HCT116 (cell line): ENCODE measurements at regions not wholly inside any gene's neighbourhood (a gene's known extent, or its start where the extent isn't known, plus 50 kb on each side); places are given as distances from the start of the nearest gene placed in this dataset.

Source experiments
- ATAC-seq: fragments of 200-7000 bp; cut with Tn5 transposase; 2 replicates; pipeline ENCODE4 v1.9.1; 2020; ENCODE audit warnings: mild to moderate bottlenecking, moderate library complexity
- BruUV-seq: library from RNA; stranded (reverse); fragments of 400-500 nt; replicated peaks from 2 replicates; lab custom pipeline; 2021; lab: Mats Ljungman, UMichigan
- CTCF ChIA-PET: fragments of 300-600 bp; sonication (Branson Sonifier 250); formaldehyde crosslinking; loops from one replicate; lab custom pipeline; 2021; ENCODE audit warnings: antibody characterized with exemption; lab: Charles Lee
- POLR2A ChIA-PET: fragments of 300-600, 350-600 bp; sonication (Branson Sonifier 250); formaldehyde crosslinking; loops from one replicate; lab custom pipeline; 2021; ENCODE audit warnings: antibody characterized with exemption; lab: Charles Lee
- RAD21 ChIA-PET, 2 experiments: fragments of 300-600 bp; sonication (Branson Sonifier 250); formaldehyde crosslinking; loops; one replicate each; lab custom pipeline; 2023; ENCODE audit warnings: low total read pairs in 2 of 2; ENCODE audit not compliant: uncharacterized antibody in 2 of 2, unreplicated experiment in 2 of 2, low non-redundant PET in 1 of 2; lab: Charles Lee
- DNase-seq: peaks from one replicate; pipeline ENCODE4 v3.0.0-alpha.2; 2010; ENCODE audit warnings: low read depth, low spot score
- H2AFZ ChIP-seq: fragments of 200-600 bp; shearing (Covaris generic), sonication (generic); 2 replicates; pipeline ENCODE4 v1.6.1; 2017; ENCODE audit warnings: low read depth, mixed run types, mixed read lengths, antibody characterized with exemption, low read length; ENCODE audit not compliant: poor library complexity, severe bottlenecking
- H3K27ac ChIP-seq: 2 replicates; pipeline ENCODE4 v1.5.1; 2012; ENCODE audit warnings: low read depth, low read length
- H3K27me3 ChIP-seq: fragments of 200-600 bp; sonication (generic); 2 replicates; pipeline ENCODE4 v1.6.1; 2016; ENCODE audit warnings: mixed run types, low read length, mixed read lengths; ENCODE audit not compliant: insufficient read depth
- H3K36me3 ChIP-seq, 2 experiments: fragments of 200-500 bp in 1 of 2; fragments of 200-600 bp in 1 of 2; sonication (Bioruptor generic) in 1 of 2; sonication (generic) in 1 of 2; 2 replicates each; pipeline versions ENCODE4 v1.5.1 to v1.6.1; 2014 to 2016; ENCODE audit warnings: low read length in 2 of 2, inconsistent platforms in 1 of 2, mixed read lengths in 1 of 2, mixed run types in 1 of 2; ENCODE audit not compliant: insufficient read depth in 2 of 2, control insufficient read depth in 1 of 2
- H3K4me1 ChIP-seq, 2 experiments: fragments of 200-600 bp in 1 of 2; sonication (generic) in 1 of 2; 2 replicates each; pipeline versions ENCODE4 v1.5.1 to v1.6.1; 2012 to 2017; ENCODE audit warnings: low read length in 2 of 2, inconsistent platforms in 1 of 2, mild to moderate bottlenecking in 1 of 2, mixed read lengths in 1 of 2, mixed run types in 1 of 2, moderate library complexity in 1 of 2; ENCODE audit not compliant: insufficient read depth in 2 of 2, control insufficient read depth in 1 of 2
- H3K4me2 ChIP-seq: fragments of 200-600 bp; sonication (generic); 2 replicates; pipeline ENCODE4 v1.6.1; 2017; ENCODE audit warnings: mixed run types, low read length, mixed read lengths
- H3K4me3 ChIP-seq, 2 experiments: fragments of 200-600 bp in 1 of 2; sonication (generic) in 1 of 2; replicated peaks in 1 of 2; 2 replicates each; pipeline ENCODE4 v1.5.1; 2011 to 2016; ENCODE audit warnings: low read length in 2 of 2, control low read depth in 1 of 2, low read depth in 1 of 2, mild to moderate bottlenecking in 1 of 2, mixed read lengths in 1 of 2, mixed run types in 1 of 2
- H3K79me2 ChIP-seq: fragments of 200-600 bp; sonication (generic); 2 replicates; pipeline ENCODE4 v1.6.1; 2017; ENCODE audit warnings: mild to moderate bottlenecking, mixed run types, low read length, moderate library complexity, mixed read lengths; ENCODE audit not compliant: insufficient read depth
- H3K9ac ChIP-seq: fragments of 200-600 bp; sonication (generic); 2 replicates; pipeline ENCODE4 v1.6.1; 2016; ENCODE audit warnings: low read length, mixed read lengths
- H3K9me2 ChIP-seq: fragments of 200-600 bp; sonication (generic), shearing (Covaris generic); 2 replicates; pipeline ENCODE4 v1.6.1; 2017; ENCODE audit warnings: mixed run types, mild to moderate bottlenecking, moderate library complexity; ENCODE audit not compliant: insufficient read depth
- H3K9me3 ChIP-seq, 2 experiments: fragments of 200-500 bp in 1 of 2; fragments of 200-600 bp in 1 of 2; sonication (Bioruptor generic) in 1 of 2; sonication (generic) in 1 of 2; 2 replicates each; pipeline ENCODE4 v1.6.1; 2014 to 2017; ENCODE audit warnings: low read length in 2 of 2, mixed read lengths in 2 of 2, inconsistent platforms in 1 of 2, low read depth in 1 of 2, mild to moderate bottlenecking in 1 of 2, mixed run types in 1 of 2, moderate library complexity in 1 of 2; ENCODE audit not compliant: control insufficient read depth in 1 of 2, insufficient read depth in 1 of 2
- H4K20me1 ChIP-seq: fragments of 200-600 bp; sonication (generic), shearing (Covaris generic); 2 replicates; pipeline ENCODE4 v1.6.1; 2017; ENCODE audit warnings: mixed run types, mild to moderate bottlenecking, moderate library complexity; ENCODE audit not compliant: insufficient read depth
- ATF3 ChIP-seq: IDR thresholded peaks from 2 replicates; pipeline ENCODE4 v1.6.1; 2012
- CBX3 ChIP-seq: IDR thresholded peaks from 2 replicates; pipeline ENCODE4 v1.6.1; 2012; ENCODE audit warnings: low read depth
- CEBPB ChIP-seq: IDR thresholded peaks from 2 replicates; pipeline ENCODE4 v1.6.1; 2012; ENCODE audit warnings: low read depth
- EZH2 ChIP-seq: fragments of 200-600 bp; sonication (generic); IDR thresholded peaks from 2 replicates; pipeline ENCODE4 v1.6.1; 2017; ENCODE audit warnings: antibody characterized with exemption, mixed run types
- EZH2phosphoT487 ChIP-seq: fragments of 200-600 bp; IDR thresholded peaks from 2 replicates; pipeline ENCODE4 v1.6.1; 2018; ENCODE audit warnings: antibody characterized with exemption, borderline replicate concordance
- FOSL1 ChIP-seq: IDR thresholded peaks from 2 replicates; pipeline ENCODE4 v1.6.1; 2012; ENCODE audit warnings: low read depth
- JUND ChIP-seq: IDR thresholded peaks from 2 replicates; pipeline ENCODE4 v1.6.1; 2012
- MAX ChIP-seq: IDR thresholded peaks from 2 replicates; pipeline ENCODE4 v1.6.1; 2012
- POLR2A ChIP-seq: IDR thresholded peaks from 2 replicates; pipeline ENCODE4 v1.7.0; 2011; ENCODE audit warnings: borderline replicate concordance; ENCODE audit not compliant: insufficient read depth, insufficient read length; ENCODE audit errors: extremely low read depth
- RAD21 ChIP-seq: IDR thresholded peaks from 2 replicates; pipeline ENCODE4 v1.6.1; 2012; ENCODE audit warnings: low read depth, mild to moderate bottlenecking
- SIN3A ChIP-seq: IDR thresholded peaks from 2 replicates; pipeline ENCODE4 v1.6.1; 2012; ENCODE audit warnings: low read depth
- SP1 ChIP-seq: IDR thresholded peaks from 2 replicates; pipeline ENCODE4 v1.6.1; 2012; ENCODE audit warnings: low read depth
- SRF ChIP-seq: IDR thresholded peaks from 2 replicates; pipeline ENCODE4 v1.6.1; 2012; ENCODE audit warnings: low read depth
- TCF7L2 ChIP-seq: IDR thresholded peaks from 2 replicates; pipeline ENCODE4 v1.7.0; 2011; ENCODE audit warnings: borderline replicate concordance, inconsistent platforms; ENCODE audit not compliant: insufficient read depth, insufficient read length; ENCODE audit errors: extremely low read depth
- YY1 ChIP-seq: IDR thresholded peaks from 2 replicates; pipeline ENCODE4 v1.6.1; 2011; ENCODE audit warnings: low read length, low read depth, moderate library complexity, mild to moderate bottlenecking; ENCODE audit not compliant: insufficient replicate concordance; ENCODE audit errors: extremely low read depth
- ZBTB33 ChIP-seq: IDR thresholded peaks from 2 replicates; pipeline ENCODE4 v1.6.1; 2011; ENCODE audit warnings: mild to moderate bottlenecking, low read length, moderate library complexity; ENCODE audit not compliant: insufficient replicate concordance; ENCODE audit errors: extremely low read depth
- intact Hi-C: fragments of 100-400 bp; cut with micrococcal nuclease; formaldehyde crosslinking; loops from 2 replicates; pipeline ENCODE4 v1.10.0; 2022

- TF ChIP-seq ZBTB33 (no peak), ATF3 (no peak), SRF (no peak), FOSL1 (no peak), JUND (no peak), CEBPB (no peak)
Measured at GRCh38 chr1:177796561-177796960, 173.3 kb downstream of the SEC16B start (continued).

- intact Hi-C loops = no loop called here
Measured at GRCh38 chr1:177794376-177794991, 175.4 kb downstream of the SEC16B start.

More at GRCh38 chr1:177794376-177794991, 175.4 kb downstream of the SEC16B start:
- H3K27ac ChIP-seq = no peak overlapping the region
- no peaks in the 10 kb centered on the region for H4K20me1 ChIP-seq
- ChIA-PET RAD21 (no interaction called here), CTCF (interaction anchor here (0.7 kb wide), 1 partner anchor 14 kb away, joined by 3 read pairs; no protein-coding TSS in a partner anchor), POLR2A (no interaction called here)
- no peaks in the 10 kb centered on the region for H3K9me2 ChIP-seq
- H3K27me3 ChIP-seq = peaks cover 25% of the 10 kb centered on the region
- no peak overlapping the region for H3K4me3 ChIP-seq
- no peaks in the 10 kb centered on the region for H3K79me2 ChIP-seq
- ATAC-seq (no peak), DNase-seq (no peak)
- no peak overlapping the region for H3K9ac ChIP-seq
- no peaks in the 10 kb centered on the region for H3K9me3 ChIP-seq
- no peak overlapping the region for H2AFZ ChIP-seq
- no peaks in the 10 kb centered on the region for H3K4me1 ChIP-seq
- no peaks in the 10 kb centered on the region for H3K36me3 ChIP-seq
- TF ChIP-seq ATF3 (no peak), EZH2 (no peak), JUND (no peak), RAD21 (no peak), TCF7L2 (no peak), MAX (no peak), SIN3A (no peak), POLR2A (no peak), SP1 (no peak), FOSL1 (no peak), CBX3 (no peak), EZH2phosphoT487 (no peak), YY1 (no peak)
- BruUV-seq = no TSS peak
- no peak overlapping the region for H3K4me2 ChIP-seq
